ENCODE measurements at regions not wholly inside any gene's neighbourhood (a gene's known extent, or its start where the extent isn't known, plus 50 kb on each side); places are given as distances from the start of the nearest gene placed in this dataset.
A peak's percentile ranks its signal among the peaks of the same experiment; 100 is the strongest.

DNA sequence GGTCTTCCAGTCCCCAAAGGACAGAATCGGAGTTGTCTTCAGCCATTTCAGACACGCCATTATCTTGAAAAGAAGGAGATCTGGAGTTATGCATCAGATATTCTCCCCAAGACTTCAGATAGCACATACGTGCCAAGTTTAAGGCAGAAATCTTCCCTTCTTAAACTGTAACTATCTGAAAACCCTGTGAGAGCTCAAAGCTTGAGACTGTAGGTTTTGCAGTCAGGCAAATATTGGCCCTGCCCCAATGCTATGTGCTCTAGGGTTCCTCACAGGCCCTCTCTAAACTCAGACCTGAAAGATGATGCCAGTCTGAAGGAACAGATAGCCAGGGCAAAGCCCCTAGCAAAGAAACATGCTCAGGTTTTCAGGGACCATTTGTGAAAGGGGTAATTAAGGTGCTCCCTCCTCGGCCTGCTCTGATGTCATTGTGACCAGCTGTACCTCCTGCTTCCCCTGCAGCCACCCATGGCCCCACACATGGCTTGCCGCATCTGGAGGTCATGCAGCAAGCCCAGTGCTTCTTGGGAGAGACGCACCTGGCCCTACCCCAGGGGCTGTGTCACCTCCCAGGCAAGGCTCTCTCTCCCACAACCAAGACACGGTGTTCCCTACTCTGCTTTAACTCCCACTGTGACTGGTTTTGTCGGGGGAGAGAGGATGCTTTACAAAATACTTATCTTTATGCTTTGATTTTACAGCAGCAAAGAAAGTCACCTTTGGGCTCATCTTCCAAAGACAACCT lies 53.4 kb upstream of the POMGNT2 start:
- no peaks in the 10 kb centered on the region for H3K9me3 Mint-ChIP-seq
- no peak overlapping the region for H3K4me3 Mint-ChIP-seq
- H3K27ac Mint-ChIP-seq = no peak overlapping the region
- no peak for DNase-seq (ENCODE audit: extremely low spot score, unreplicated experiment)
- peaks cover 35% of the 10 kb centered on the region for H3K27me3 Mint-ChIP-seq
- peaks cover 9% of the 10 kb centered on the region for H3K4me1 Mint-ChIP-seq (ENCODE audit: unreplicated experiment)
- TF ChIP-seq, protein P1, sequence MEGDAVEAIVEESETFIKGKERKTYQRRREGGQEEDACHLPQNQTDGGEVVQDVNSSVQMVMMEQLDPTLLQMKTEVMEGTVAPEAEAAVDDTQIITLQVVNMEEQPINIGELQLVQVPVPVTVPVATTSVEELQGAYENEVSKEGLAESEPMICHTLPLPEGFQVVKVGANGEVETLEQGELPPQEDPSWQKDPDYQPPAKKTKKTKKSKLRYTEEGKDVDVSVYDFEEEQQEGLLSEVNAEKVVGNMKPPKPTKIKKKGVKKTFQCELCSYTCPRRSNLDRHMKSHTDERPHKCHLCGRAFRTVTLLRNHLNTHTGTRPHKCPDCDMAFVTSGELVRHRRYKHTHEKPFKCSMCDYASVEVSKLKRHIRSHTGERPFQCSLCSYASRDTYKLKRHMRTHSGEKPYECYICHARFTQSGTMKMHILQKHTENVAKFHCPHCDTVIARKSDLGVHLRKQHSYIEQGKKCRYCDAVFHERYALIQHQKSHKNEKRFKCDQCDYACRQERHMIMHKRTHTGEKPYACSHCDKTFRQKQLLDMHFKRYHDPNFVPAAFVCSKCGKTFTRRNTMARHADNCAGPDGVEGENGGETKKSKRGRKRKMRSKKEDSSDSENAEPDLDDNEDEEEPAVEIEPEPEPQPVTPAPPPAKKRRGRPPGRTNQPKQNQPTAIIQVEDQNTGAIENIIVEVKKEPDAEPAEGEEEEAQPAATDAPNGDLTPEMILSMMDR (conservative IDR thresholded peaks at IDR 0.05) = no peak
- no peaks in the 10 kb centered on the region for H3K36me3 Mint-ChIP-seq

DNA sequence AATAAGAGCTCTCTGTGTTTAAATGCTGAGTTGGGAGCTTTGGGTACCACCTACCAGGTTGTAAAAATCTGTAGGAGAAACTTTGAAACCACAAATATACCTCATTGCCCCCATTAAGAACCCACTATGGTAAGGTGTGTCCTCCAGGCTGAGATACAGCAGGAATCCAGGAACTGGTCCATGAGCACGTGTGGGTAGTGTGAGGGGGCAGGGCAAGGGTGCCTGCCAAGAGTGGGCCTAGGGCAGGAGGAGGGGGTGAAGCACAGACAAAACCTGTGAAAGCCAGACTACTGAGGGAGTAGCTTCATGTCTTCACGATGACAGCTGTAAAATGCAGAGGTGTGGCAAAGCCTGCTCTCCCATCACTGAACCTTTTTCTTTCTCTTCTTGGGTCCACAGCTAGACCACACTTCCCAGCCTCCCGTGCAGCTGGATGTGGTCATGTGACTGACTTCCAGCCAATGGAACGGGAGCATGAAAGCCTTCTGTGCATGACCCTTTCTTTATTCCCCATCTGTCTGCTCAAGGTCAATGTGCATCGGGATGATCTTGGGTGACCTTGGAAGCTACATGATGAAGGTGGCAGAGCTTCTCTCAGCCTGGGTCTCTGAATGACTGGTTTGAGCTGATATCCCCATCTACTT lies 51.1 kb upstream of the POMGNT2 start:
- Mint-ChIP-seq H3K27me3 (peaks cover 49% of the 10 kb centered on the region), H3K4me3 (no peak overlapping the region), H3K4me1 (ENCODE audit: unreplicated experiment) (peaks cover 17% of the 10 kb centered on the region), H3K27ac (no peak overlapping the region), H3K9me3 (no peaks in the 10 kb centered on the region), H3K36me3 (no peaks in the 10 kb centered on the region)
- TF ChIP-seq, protein P1 (conservative IDR thresholded peaks at IDR 0.05) = no peak
- no peak for DNase-seq (ENCODE audit: extremely low spot score, unreplicated experiment)

DNA sequence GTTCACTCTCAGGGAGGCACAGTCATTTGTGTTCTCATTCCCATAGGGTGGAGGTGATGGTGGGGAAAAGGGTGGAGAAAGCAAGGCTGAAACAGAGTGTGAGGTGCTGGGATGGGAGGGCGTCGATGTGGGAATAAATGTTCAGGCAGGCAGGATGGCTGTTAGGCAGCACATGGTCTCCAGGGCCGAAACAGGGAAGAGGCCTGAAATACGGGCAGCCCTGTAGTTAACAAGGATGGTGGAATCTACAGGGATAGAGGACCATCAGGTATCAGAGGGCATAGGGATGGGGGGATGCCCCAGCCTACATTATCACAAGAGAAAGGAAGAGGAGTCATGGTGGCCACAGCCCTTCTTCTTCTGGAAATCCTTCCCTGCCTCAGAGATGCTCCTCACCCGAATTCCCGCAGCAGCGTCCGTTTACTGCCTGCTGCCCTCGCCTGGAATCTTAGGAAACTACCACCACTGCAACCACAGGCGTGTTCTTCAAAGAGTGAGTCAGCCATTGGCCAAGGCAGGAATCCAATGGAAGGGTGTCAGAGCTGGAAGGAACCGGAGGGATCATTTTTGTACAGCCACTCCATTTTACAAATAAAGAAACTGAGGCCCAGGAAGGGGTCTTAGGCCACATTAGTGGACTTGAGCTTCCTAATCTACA lies 49.7 kb upstream of the POMGNT2 start:
- H3K27ac Mint-ChIP-seq = no peak overlapping the region
- DNase-seq (ENCODE audit: extremely low spot score, unreplicated experiment) = no peak
- H3K9me3 Mint-ChIP-seq = no peaks in the 10 kb centered on the region
- H3K36me3 Mint-ChIP-seq = no peaks in the 10 kb centered on the region
- peaks cover 58% of the 10 kb centered on the region for H3K27me3 Mint-ChIP-seq
- TF ChIP-seq, protein P1 (conservative IDR thresholded peaks at IDR 0.05) = peak; percentile 71
- no peak overlapping the region for H3K4me3 Mint-ChIP-seq
- peaks cover 16% of the 10 kb centered on the region for H3K4me1 Mint-ChIP-seq (ENCODE audit: unreplicated experiment)

Data from type B pancreatic cell (in vitro differentiated cells).